Upper lobe of left lung (tissue), 6 donors: ENCODE measurements at regions not wholly inside any gene's neighbourhood (a gene's known extent, or its start where the extent isn't known, plus 50 kb on each side); places are given as distances from the start of the nearest gene placed in this dataset.

ENCODE experiments used
- ATAC-seq, 2 donors: fragments of 200-7000 bp; cut with Tn5 transposase; one replicate each; pipeline ENCODE4 v1.9.1; 2022; ENCODE audit warnings: mild to moderate bottlenecking in 2 of 2, moderate library complexity in 2 of 2; ENCODE audit not compliant: low FRiP score in 2 of 2
- DNase-seq, 2 donors: peaks; one replicate each; pipeline ENCODE4 v3.0.0-alpha.2; 2019 to 2020
- H3K27ac ChIP-seq, 4 donors: fragments of 200-600 bp; sonication (generic); one replicate each; pipeline ENCODE4 v1.5.1; 2016 to 2019
- H3K27me3 ChIP-seq, 4 donors: fragments of 200-600 bp; sonication (generic); one replicate each; pipeline ENCODE4 v1.5.1; 2017 to 2019
- H3K36me3 ChIP-seq, 4 donors: fragments of 200-600 bp; sonication (generic); one replicate each; pipeline ENCODE4 v1.5.1; 2016 to 2019
- H3K4me1 ChIP-seq, 4 donors: fragments of 200-600 bp; sonication (generic); one replicate each; pipeline ENCODE4 v1.5.1; 2018 to 2019
- H3K4me3 ChIP-seq, 4 donors: fragments of 200-600 bp; sonication (generic); one replicate each; pipeline ENCODE4 v1.5.1; 2017 to 2019; ENCODE audit warnings: mild to moderate bottlenecking in 2 of 4, moderate library complexity in 1 of 4
- H3K9me3 ChIP-seq, 4 donors: fragments of 200-600 bp; sonication (generic); one replicate each; pipeline ENCODE4 v1.5.1; 2018 to 2019
- CTCF ChIP-seq, 6 experiments: fragments of 450-650 bp in 4 of 6; fragments of 200-600 bp in 2 of 6; sonication (generic) in 2 of 6; IDR thresholded peaks; one replicate each; pipeline ENCODE4 v1.5.1; 2016 to 2019; ENCODE audit warnings: antibody characterized with exemption in 6 of 6
- EP300 ChIP-seq, 4 donors: sonication (generic); formaldehyde crosslinking; IDR thresholded peaks; one replicate each; pipeline ENCODE4 v1.5.1; 2017; ENCODE audit warnings: antibody characterized with exemption in 4 of 4, control low read depth in 2 of 4
- POLR2A ChIP-seq, 4 donors: fragments of 450-650 bp; IDR thresholded peaks; one replicate each; pipeline ENCODE4 v1.5.1; 2016 to 2017; ENCODE audit warnings: antibody characterized with exemption in 4 of 4, mild to moderate bottlenecking in 2 of 4
- POLR2AphosphoS5 ChIP-seq, 2 donors: sonication (generic); formaldehyde crosslinking; IDR thresholded peaks; one replicate each; pipeline ENCODE4 v1.5.1; 2017; ENCODE audit warnings: antibody characterized with exemption in 2 of 2
- WGBS, 2 donors: methylation state at CpG; one replicate each; pipeline ENCODE4 v1.1.5; 2017 to 2018; 5-methylcytosine and 5-hydroxymethylcytosine counted together
- donor health status: DM: no; HTN: no; CAD: no; lungs with moderate emphysema.
- donor health status: DM: no; HTN: yes; CAD: no; lungs with severe emphysema.

DNA sequence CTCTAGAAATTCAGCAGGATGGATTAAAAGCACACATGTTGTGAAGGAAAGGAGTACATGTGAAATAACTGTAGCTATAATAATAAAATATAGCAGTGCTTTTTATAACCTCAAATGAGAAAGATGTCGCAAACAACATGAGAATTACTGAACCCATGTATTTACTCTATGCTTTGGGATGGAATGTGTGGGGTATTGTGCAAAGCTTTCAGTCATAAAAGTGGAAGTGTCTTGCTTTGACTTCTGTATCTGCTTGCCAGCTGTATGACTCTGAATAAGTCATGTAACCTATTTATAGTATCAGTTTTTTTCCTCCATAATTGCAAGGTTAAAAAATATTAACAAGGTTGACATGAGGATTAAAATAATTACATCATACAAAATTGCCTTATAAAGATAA is 519.3 kb upstream of the CADM2 start:
- DNase-seq (no peak), ATAC-seq (no peak)
- Histone ChIP-seq H3K27me3 (no peaks in the 10 kb centered on the region), H3K9me3 (no peaks in the 10 kb centered on the region), H3K4me3 (no peak overlapping the region), H3K4me1 (no peaks in the 10 kb centered on the region), H3K27ac (no peak overlapping the region), H3K36me3 (no peaks in the 10 kb centered on the region)
- TF ChIP-seq POLR2A (IDR thresholded peaks at IDR 0.05) (no peak), POLR2AphosphoS5 (IDR thresholded peaks at IDR 0.05) (no peak), EP300 (IDR thresholded peaks at IDR 0.05) (no peak), CTCF (IDR thresholded peaks at IDR 0.05) (no peak)
- 85 to 89% methylated on average over 1 of the region's 1 CpG for WGBS, 2 donors

GRCh38 chr3:84440291-84440690 is 518.5 kb upstream of the CADM2 start:
- H3K27me3 ChIP-seq = no peaks in the 10 kb centered on the region
- no peaks in the 10 kb centered on the region for H3K4me1 ChIP-seq
- H3K36me3 ChIP-seq = no peaks in the 10 kb centered on the region
- no peak for TF ChIP-seq CTCF (IDR thresholded peaks at IDR 0.05)
- no peak for TF ChIP-seq EP300 (IDR thresholded peaks at IDR 0.05)
- no peak for TF ChIP-seq POLR2AphosphoS5 (IDR thresholded peaks at IDR 0.05)
- no peak for TF ChIP-seq POLR2A (IDR thresholded peaks at IDR 0.05)
- H3K27ac ChIP-seq = no peak overlapping the region
- no peak for DNase-seq
- H3K4me3 ChIP-seq = no peak overlapping the region
- 80 to 87% methylated on average over 11 of the region's 11 CpGs for WGBS, 2 donors
- H3K9me3 ChIP-seq = no peaks in the 10 kb centered on the region
- no peak for ATAC-seq

GRCh38 chr3:84442533-84442932 is 516.3 kb upstream of the CADM2 start:
- H3K4me1 ChIP-seq = no peaks in the 10 kb centered on the region
- ATAC-seq = no peak
- TF ChIP-seq POLR2AphosphoS5 (IDR thresholded peaks at IDR 0.05) = no peak
- WGBS, 2 donors = 83 to 90% methylated on average over 2 of the region's 2 CpGs
- no peaks in the 10 kb centered on the region for H3K27me3 ChIP-seq
- no peak overlapping the region for H3K4me3 ChIP-seq
- DNase-seq = no peak
- no peak overlapping the region for H3K27ac ChIP-seq
- no peaks in the 10 kb centered on the region for H3K36me3 ChIP-seq
- no peaks in the 10 kb centered on the region for H3K9me3 ChIP-seq

DNA sequence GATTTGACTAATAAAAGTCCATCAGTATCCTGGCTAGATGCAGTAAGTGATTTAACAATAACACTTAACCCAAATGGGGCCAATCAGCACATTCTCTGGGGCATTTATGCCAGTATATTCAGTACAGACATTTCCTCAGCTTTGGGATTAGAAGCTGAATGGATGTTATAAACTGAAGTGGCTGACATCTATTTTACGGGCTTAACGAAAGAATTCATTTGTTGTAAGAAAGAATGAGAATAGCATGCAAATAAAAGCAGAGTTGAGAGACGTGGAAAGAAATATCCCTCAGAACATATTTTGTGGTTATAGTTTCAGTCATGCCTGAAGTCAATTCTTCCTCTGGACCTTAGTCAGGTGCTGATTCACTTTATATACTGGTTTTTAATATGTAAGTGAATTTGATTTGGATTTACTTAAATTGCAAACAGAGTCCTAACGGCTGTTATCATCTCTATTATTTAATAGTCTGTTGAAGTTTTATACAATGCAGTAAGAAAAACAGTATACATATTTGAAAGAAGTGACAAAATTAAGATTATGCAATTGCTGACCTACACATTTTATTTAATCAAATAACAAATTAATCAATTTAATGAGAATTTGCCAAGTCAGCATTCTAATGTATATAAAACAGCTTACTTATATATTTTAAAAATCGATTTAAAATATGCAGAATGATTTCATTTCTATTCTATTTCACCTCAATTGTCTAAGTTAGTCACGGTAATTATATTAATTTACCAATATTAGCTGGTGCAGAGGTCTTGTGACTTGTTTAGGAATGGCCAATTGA is 513.9 kb upstream of the CADM2 start:
- 64 to 74% methylated on average over 6 of the region's 6 CpGs for WGBS, 2 donors
- H3K9me3 ChIP-seq = no peaks in the 10 kb centered on the region
- no peak overlapping the region for H3K4me3 ChIP-seq

GRCh38 chr3:84487296-84487695 is 471.5 kb upstream of the CADM2 start:
- TF ChIP-seq POLR2AphosphoS5 (IDR thresholded peaks at IDR 0.05) = no peak
- TF ChIP-seq POLR2A (IDR thresholded peaks at IDR 0.05) = no peak
- TF ChIP-seq CTCF (IDR thresholded peaks at IDR 0.05) = no peak
- TF ChIP-seq EP300 (IDR thresholded peaks at IDR 0.05) = no peak
- 77 to 89% methylated on average over 8 of the region's 8 CpGs for WGBS, 2 donors
- Histone ChIP-seq H3K4me3 (no peak overlapping the region), H3K27ac (no peak overlapping the region), H3K4me1 (no peaks in the 10 kb centered on the region), H3K27me3 (no peaks in the 10 kb centered on the region), H3K36me3 (no peaks in the 10 kb centered on the region), H3K9me3 (no peaks in the 10 kb centered on the region)
- ATAC-seq = no peak
- DNase-seq = no peak

More for the DNA sequence above, 513.9 kb upstream of the CADM2 start:
- TF ChIP-seq POLR2A (IDR thresholded peaks at IDR 0.05) (no peak), CTCF (IDR thresholded peaks at IDR 0.05) (no peak), EP300 (IDR thresholded peaks at IDR 0.05) (no peak), POLR2AphosphoS5 (IDR thresholded peaks at IDR 0.05) (no peak)
- DNase-seq (no peak), ATAC-seq (no peak)
- Histone ChIP-seq H3K4me1 (no peaks in the 10 kb centered on the region), H3K27me3 (no peaks in the 10 kb centered on the region), H3K27ac (no peak overlapping the region), H3K36me3 (no peaks in the 10 kb centered on the region)
